Suppressor macrophage treated with lipopolysaccharide for 1 hour (primary cell): ENCODE measurements at regions not wholly inside any gene's neighbourhood (a gene's known extent, or its start where the extent isn't known, plus 50 kb on each side); places are given as distances from the start of the nearest gene placed in this dataset.
A peak's percentile ranks its signal among the peaks of the same experiment; 100 is the strongest.
"Not testable (repeated sequence)": the region's sequence is repeated elsewhere in the genome, so short reads cannot be mapped to it uniquely, and the experiment has no call there.

Source experiments
- DNase-seq, 3 donors: peaks; one replicate each; pipeline ENCODE4 v3.0.0-alpha.2; 2020 to 2022

DNA sequence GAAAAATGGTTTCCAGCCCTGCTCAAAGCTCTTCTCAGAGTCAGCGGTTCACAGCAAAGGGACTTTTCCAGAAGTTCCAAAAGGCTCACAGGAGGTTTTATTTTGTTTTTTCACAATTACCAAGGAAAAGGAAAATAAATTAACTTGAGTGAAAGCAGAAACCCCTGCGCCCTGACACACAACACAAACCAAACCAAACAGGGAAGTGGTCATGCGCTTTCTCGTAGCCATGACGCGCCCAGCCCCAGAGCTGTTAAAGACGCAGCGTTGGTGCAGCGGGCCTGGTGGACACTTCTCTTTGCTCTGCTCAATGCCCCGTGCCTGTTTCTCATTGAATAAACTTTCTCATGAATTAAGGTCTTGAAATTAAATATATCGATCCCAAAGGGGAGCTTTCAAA, 134.4 kb upstream of the LYZL2 start:
- DNase-seq: peak; percentile 83 to 88 (median 84)

DNA sequence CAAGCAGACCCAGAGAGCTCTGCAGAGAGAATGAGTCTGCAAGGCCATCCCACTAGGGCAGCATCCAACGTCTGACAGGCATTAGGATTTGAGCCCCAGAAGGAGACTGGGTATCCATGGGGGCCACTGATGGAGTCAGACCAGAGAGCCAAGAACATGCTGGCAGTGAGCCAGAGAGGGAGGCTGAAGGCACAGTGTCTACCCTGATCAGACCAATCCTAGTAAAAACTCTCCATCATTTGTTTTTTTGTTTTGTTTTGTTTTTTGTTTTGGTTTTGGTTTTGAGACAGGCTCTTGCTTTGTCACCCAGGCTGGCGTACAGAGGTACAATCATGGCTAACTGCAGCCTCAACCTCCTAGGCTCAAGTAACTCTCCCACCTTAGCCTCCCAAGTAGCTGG, 133.1 kb upstream of the LYZL2 start:
- DNase-seq: no peak

DNA sequence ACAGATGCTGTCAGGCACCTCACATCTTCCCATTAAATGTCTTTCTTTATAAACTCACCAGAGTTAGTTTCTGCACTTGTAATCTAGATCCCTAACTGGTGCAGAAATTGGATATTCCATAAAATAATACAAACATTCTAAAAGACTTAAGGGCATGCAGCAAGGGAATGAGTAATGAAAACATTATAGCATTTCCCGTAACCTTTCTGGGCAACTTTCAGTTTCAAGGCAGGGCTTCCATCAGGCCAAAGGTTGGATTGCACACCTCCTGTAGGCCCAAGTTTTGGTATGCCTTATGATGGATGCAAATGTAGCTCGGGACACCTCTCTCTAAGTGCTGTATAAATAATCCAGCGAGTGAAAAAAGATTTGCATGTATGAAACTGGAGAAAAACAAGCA, 129.9 kb upstream of the LYZL2 start:
- no peak for DNase-seq

DNA sequence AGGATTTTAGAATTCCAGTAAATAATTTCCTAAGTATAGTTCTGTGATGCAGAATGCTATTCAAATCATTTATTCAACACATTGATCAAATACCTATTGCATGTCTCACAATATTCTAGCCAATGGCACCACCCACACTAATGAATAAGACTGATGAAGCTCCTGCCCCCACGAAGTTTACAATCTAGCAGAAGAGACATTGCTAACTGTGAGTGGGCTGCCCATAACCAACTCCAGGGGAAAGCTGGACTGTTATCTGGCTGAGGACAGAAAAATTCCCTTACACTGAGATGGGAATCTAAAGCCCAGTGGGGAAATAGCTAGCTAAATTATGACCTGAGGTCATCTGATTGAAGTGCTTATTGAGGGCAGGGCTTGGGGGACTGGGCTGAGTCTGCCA, 128.8 kb upstream of the LYZL2 start:
- DNase-seq: no peak

- peak in 2 of 3 donors; percentile 32 to 40 for DNase-seq
Measured at GRCh38 chr10:30756896-30757295, 127.3 kb upstream of the LYZL2 start.

DNA sequence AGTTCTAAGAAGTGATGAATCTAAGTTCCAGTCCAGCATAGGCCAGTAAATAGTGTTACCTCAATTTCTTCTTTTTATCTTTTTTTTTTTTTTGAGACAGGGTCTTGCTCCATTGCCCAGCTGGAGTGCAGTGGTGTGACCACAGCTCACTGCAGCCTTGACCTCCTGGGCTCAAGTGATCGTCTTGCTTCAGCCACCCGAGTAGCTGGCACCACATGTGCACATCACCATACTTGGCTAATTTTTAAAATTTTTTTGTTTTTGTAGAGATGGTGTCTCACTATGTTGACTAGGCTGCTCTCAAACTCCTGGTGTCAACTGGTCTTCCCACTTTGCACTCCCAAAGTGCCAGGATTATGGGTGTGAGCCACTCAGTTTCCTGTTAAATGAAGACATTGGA, 126.6 kb upstream of the LYZL2 start:
- DNase-seq: no peak

DNA sequence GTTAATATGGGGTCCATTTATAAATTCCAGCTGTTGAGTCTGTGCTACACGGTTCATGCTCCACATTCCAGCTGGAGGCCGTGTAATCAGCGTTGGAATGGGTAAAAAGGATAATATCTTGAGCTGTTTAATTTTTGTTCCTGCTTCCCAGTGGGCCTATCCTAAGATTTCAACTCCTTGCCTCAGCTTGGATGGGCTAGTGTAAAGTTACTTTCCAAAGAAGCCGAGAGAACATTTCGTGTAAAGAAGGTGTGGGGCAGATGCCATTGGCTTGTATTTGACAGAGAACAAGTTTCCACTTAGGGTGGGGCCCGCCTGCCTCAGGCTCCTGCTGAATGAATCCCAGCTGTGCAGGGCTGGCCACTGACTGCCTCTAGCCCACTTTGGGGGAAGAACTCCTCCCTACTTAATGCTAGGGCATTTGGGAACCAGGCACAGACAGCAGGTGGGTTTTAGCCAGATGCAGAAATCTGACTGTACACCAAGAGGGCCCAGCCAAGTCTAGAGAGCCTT, 125.9 kb upstream of the LYZL2 start:
- no peak for DNase-seq

DNA sequence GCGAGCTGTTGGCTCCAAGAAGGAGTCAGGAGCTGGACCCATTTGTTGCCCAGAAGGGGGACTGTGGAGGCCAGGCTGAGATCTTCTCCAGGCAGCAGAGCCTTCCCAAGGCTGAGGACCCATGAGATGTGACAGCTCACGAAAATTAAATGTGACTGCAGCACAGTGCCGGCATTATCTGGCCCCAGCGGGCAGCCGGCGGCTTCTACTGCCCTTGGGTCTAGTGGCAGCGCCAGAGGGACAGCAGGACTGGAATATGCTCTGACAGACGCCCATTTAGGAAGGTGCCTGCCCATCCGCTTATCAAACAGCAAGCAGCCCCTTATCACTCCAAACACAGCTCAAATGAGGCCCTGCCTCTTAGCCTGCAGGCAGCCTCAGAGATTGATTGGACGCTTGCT, 122.9 kb upstream of the LYZL2 start:
- DNase-seq: no peak

DNA sequence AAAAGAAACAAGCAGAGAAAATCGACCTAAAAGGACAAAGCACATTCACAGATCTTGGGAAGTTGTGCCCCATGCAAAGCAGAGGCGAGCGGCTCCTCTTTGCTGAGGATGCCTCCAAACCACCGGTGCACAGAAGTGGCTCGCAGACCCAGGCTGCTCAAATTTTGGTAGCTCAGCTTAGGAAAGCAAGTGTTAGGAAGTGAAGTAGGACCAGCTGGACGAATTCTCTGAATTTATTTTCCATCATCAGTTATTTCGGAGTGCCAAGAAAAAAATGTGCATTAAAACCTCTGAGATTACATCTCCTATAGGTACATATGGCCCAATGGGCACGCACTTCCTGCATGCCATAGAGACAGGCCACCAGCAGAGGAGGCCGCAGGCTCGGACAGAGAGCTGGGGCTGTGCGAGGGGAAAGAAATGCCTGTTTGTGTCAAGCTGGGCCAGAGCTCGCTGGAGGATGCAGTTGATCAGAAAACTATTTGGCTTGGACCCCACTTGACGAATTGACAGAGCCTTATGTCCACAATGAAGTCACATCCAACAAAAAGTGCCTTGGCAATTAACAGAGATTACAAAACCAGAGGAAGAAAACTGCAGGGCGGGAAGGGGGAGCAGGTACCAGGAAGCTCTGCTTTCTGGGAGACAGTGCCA, 122.3 kb upstream of the LYZL2 start:
- peak in 1 of 3 donors; percentile 66 for DNase-seq

- DNase-seq: no peak
Measured at GRCh38 chr10:30750971-30751677, 121.6 kb upstream of the LYZL2 start.

GRCh38 chr10:30749385-30749784, 119.8 kb upstream of the LYZL2 start:
- DNase-seq: no peak

- no peak for DNase-seq
Measured at GRCh38 chr10:30748152-30748973, 118.8 kb upstream of the LYZL2 start.

DNA sequence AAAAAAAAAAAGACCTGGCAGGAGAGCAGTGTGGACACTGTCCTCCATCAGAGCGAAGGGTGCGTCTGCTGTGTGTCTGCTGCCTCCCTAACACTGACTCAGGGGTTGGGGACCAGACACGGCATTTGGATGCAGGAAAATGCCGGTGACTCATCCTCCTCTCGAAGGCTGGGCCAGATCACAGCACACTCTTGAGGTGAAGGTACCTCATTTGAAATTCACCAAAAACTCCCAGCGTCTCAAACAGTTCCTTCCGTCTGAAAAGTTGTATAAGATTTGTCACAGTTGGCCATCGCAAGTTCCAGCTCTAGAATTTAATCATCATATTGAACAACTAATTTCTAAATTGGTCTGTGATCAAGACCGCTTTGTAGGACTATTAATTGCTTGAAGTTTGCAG, 118.1 kb upstream of the LYZL2 start:
- peak; percentile 32 to 59 (median 34) for DNase-seq

DNA sequence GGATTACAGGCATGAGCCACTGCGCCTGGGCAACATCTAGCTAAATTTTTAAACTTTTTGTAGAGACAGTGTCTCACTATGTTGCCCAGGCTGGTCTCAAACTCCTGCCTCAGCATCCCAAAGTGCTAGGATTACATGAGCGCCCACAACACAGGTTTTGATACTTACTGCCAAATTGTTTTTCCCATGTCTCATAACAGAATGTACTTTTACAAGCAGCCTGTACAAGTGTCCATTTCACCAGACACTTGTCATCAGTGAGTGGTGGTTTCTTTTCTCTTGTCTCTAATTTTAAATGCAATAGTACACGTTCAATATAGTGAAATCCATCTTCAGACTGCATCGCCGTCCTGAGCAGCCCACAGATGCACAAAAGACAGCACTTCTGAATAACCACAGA, 116.4 kb upstream of the LYZL2 start:
- no peak for DNase-seq

DNA sequence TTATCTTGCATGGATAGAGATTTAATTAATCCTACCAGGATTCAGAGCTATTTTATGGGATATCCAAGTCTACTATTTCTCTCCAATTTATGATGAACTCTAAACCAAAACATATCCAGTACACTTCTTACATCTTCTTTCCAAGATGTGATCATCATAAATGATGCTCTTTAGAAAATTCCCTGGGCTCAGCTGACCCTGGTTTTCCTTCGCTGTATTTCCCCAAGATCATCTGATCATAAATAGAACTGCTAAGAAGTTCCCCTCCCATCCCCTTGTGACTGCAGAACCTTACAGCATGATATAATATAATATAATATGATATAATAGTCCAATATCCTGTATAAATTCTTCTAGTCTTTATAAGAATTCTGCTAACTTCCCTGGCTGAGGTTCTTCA, 114.6 kb upstream of the LYZL2 start:
- peak; percentile 79 to 84 (median 81) for DNase-seq

GRCh38 chr10:30743586-30743985, 114.0 kb upstream of the LYZL2 start:
- peak in 2 of 3 donors; percentile 28 to 36 for DNase-seq

GRCh38 chr10:30742471-30742870, 112.9 kb upstream of the LYZL2 start:
- peak in 1 of 3 donors; percentile 36 for DNase-seq

GRCh38 chr10:30740774-30741173, 111.2 kb upstream of the LYZL2 start:
- not testable (repeated sequence) for DNase-seq

GRCh38 chr10:30738416-30738815, 108.9 kb upstream of the LYZL2 start:
- no peak for DNase-seq

DNA sequence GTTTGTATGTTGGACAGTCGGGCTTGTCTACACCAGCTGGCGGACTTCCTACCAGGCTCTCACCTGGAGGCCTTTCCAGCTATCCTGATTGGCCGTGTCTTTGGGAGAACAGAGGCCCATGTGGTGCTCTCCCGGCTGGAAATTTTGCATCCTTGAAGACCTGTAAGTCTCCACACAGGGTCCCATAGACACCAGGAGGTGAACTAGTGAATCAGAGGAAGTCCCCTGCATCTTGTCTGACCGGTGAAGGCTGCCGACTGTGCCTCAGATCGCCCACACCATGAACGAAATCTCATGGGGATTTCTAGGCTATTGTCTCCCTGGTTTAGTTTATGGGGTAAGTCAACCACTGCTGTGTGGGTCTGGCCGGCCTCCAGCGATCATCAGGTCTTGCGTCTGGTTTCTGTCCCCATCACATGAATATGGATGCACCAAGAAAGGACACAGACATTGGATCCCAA, 108.4 kb upstream of the LYZL2 start:
- DNase-seq: peak in 2 of 3 donors; percentile 33 to 42

DNA sequence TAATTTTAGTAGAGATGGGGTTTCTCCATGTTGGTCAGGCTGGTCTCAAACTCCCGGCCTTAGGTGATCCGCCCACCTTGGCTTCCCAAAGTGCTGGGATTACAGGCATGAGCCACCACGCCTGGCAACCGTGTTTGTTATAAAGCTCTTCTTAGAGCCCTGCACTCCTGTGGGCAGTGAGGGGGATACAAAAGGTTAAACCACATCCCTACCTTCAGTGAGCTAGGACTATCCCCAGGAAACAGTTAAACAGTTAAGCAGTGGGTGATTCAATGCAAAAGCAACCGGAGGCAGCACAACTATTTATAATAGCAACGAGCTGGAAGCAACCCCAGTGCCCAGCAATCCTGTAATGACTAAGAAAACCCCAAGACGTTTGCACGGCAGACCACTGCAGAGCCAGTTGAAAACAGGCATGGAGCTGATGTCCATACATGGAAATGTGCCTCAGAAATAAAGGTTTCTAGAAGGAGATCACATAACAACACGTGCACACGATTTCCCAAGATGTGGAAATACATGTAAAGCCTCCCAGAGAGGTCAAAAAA, 107.2 kb upstream of the LYZL2 start:
- DNase-seq: peak; percentile 38 to 62 (median 50)

- DNase-seq: no peak
Measured at GRCh38 chr10:30734901-30735300, 105.3 kb upstream of the LYZL2 start.

GRCh38 chr10:30732671-30733070, 103.1 kb upstream of the LYZL2 start:
- no peak for DNase-seq
